GM18870 (cell line): ENCODE measurements at regions not wholly inside any gene's neighbourhood (a gene's known extent, or its start where the extent isn't known, plus 50 kb on each side); places are given as distances from the start of the nearest gene placed in this dataset.
"Not testable (repeated sequence)": the region's sequence is repeated elsewhere in the genome, so short reads cannot be mapped to it uniquely, and the experiment has no call there.

Source experiments
- ATAC-seq: cut with Tn5 transposase; IDR thresholded peaks from one replicate; pipeline ENCODE4 v1.9.1; 2021; ENCODE audit warnings: moderate library complexity; ENCODE audit not compliant: unreplicated experiment

GRCh38 chr3:87737817-87738216, 321.0 kb downstream of the CGGBP1 start:
- not testable (repeated sequence) for ATAC-seq

GRCh38 chr3:87733671-87734367, 325.0 kb downstream of the CGGBP1 start:
- ATAC-seq = no peak

- no peak for ATAC-seq
Observed at GRCh38 chr3:87732294-87732693, 326.5 kb downstream of the CGGBP1 start.

- ATAC-seq = no peak
Observed at GRCh38 chr3:87727783-87728182, 331.0 kb downstream of the CGGBP1 start.

- no peak for ATAC-seq
Observed at GRCh38 chr3:87719060-87719459, 339.7 kb downstream of the CGGBP1 start.

GRCh38 chr3:87710511-87710910, 348.3 kb downstream of the CGGBP1 start:
- peak; percentile 77 for ATAC-seq

- no peak for ATAC-seq
Observed at GRCh38 chr3:87710028-87710427, 348.8 kb downstream of the CGGBP1 start.

- no peak for ATAC-seq
Observed at GRCh38 chr3:87706176-87706575, 352.6 kb downstream of the CGGBP1 start.

- no peak for ATAC-seq
Observed at GRCh38 chr3:87702600-87702999, 356.2 kb downstream of the CGGBP1 start.

- no peak for ATAC-seq
Observed at GRCh38 chr3:87696124-87697013, 362.4 kb downstream of the CGGBP1 start.

GRCh38 chr3:87694678-87695077, 364.1 kb downstream of the CGGBP1 start:
- ATAC-seq = no peak

- no peak for ATAC-seq
Observed at GRCh38 chr3:87691109-87691508, 367.7 kb downstream of the CGGBP1 start.

- not testable (repeated sequence) for ATAC-seq
Observed at GRCh38 chr3:87678984-87679660, 379.7 kb downstream of the CGGBP1 start.

- peak; percentile 98 for ATAC-seq
Observed at GRCh38 chr3:87674397-87675161, 384.2 kb downstream of the CGGBP1 start.

GRCh38 chr3:87673132-87673531, 385.7 kb downstream of the CGGBP1 start:
- ATAC-seq = no peak

- no peak for ATAC-seq
Observed at GRCh38 chr3:87654184-87654583, 377.8 kb upstream of the POU1F1 start.

- not testable (repeated sequence) for ATAC-seq
Observed at GRCh38 chr3:87653138-87653537, 376.8 kb upstream of the POU1F1 start.

- ATAC-seq = no peak
Observed at GRCh38 chr3:87634426-87634825, 358.0 kb upstream of the POU1F1 start.

- ATAC-seq = no peak
Observed at GRCh38 chr3:87627316-87627715, 350.9 kb upstream of the POU1F1 start.

GRCh38 chr3:87626546-87626945, 350.2 kb upstream of the POU1F1 start:
- ATAC-seq = no peak

- no peak for ATAC-seq
Observed at GRCh38 chr3:87625876-87626275, 349.5 kb upstream of the POU1F1 start.
